CD4-positive, CD25-positive, alpha-beta regulatory T cell (primary cell): ENCODE measurements at regions not wholly inside any gene's neighbourhood (a gene's known extent, or its start where the extent isn't known, plus 50 kb on each side); places are given as distances from the start of the nearest gene placed in this dataset.

Experiments
- ATAC-seq, 2 donors: fragments of 150-1000 bp; cut with Tn5 transposase; one replicate each; pipeline ENCODE4 v1.10.0; 2021; ENCODE audit warnings: low read depth in 2 of 2, moderate number of reproducible peaks in 2 of 2, moderate library complexity in 1 of 2
- DNase-seq, 3 donors: peaks; one replicate each; pipeline versions ENCODE4 v3.0.0 to v3.0.0-alpha.2; 2012 to 2022; ENCODE audit warnings: mixed read lengths in 1 of 3
- H3K27ac ChIP-seq: one replicate; pipeline ENCODE4 v1.7.0; 2013; ENCODE audit warnings: mild to moderate bottlenecking, low read length; ENCODE audit not compliant: insufficient read depth, poor library complexity, severe bottlenecking
- H3K27me3 ChIP-seq: one replicate; pipeline ENCODE4 v1.7.0; 2013; ENCODE audit warnings: low read length; ENCODE audit not compliant: control insufficient read depth, insufficient read depth
- H3K36me3 ChIP-seq: one replicate; pipeline ENCODE4 v1.7.0; 2013; ENCODE audit warnings: mild to moderate bottlenecking, low read length, moderate library complexity; ENCODE audit not compliant: control insufficient read depth, insufficient read depth
- H3K4me1 ChIP-seq: 2 replicates; pipeline ENCODE4 v1.7.0; 2013; ENCODE audit warnings: mild to moderate bottlenecking, low read length; ENCODE audit not compliant: insufficient read depth, control insufficient read depth, poor library complexity, severe bottlenecking
- H3K4me3 ChIP-seq: one replicate; pipeline ENCODE4 v1.7.0; 2013; ENCODE audit warnings: low read depth, mild to moderate bottlenecking, low read length, moderate library complexity
- H3K9me3 ChIP-seq, 2 experiments: 1 replicate in 1 of 2; 2 replicates in 1 of 2; pipeline ENCODE4 v1.7.0; 2013; ENCODE audit warnings: low read length in 2 of 2, mild to moderate bottlenecking in 1 of 2, moderate library complexity in 1 of 2; ENCODE audit not compliant: control insufficient read depth in 2 of 2
- H3K27ac Mint-ChIP-seq, 3 donors: one replicate each; pipeline ENCODE4 v1.8.0; 2020 to 2022; ENCODE audit warnings: mild to moderate bottlenecking in 3 of 3, mixed read lengths in 3 of 3, moderate library complexity in 2 of 3
- H3K27me3 Mint-ChIP-seq: one replicate; pipeline ENCODE4 v1.8.0; 2022; ENCODE audit warnings: mild to moderate bottlenecking, mixed read lengths
- H3K36me3 Mint-ChIP-seq: one replicate; pipeline ENCODE4 v1.8.0; 2020; ENCODE audit warnings: mixed read lengths
- H3K4me1 Mint-ChIP-seq, 4 donors: one replicate each; pipeline ENCODE4 v1.8.0; 2020 to 2022; ENCODE audit warnings: mixed read lengths in 4 of 4, mild to moderate bottlenecking in 1 of 4
- H3K4me3 Mint-ChIP-seq, 4 donors: one replicate each; pipeline ENCODE4 v1.8.0; 2020 to 2022; ENCODE audit warnings: mild to moderate bottlenecking in 4 of 4, mixed read lengths in 4 of 4, moderate library complexity in 3 of 4
- H3K9me3 Mint-ChIP-seq, 7 donors: one replicate each; pipeline ENCODE4 v1.8.0; 2020 to 2022; ENCODE audit warnings: mixed read lengths in 7 of 7, mild to moderate bottlenecking in 3 of 7, moderate library complexity in 2 of 7

GRCh38 chr2:139867601-139868226, 1087.5 kb upstream of the NXPH2 start:
- no peaks in the 10 kb centered on the region for H3K27me3 Mint-ChIP-seq
- ATAC-seq: no peak
- H3K4me1 Mint-ChIP-seq: no peaks in the 10 kb centered on the region
- Histone ChIP-seq H3K27ac (no peak overlapping the region), H3K27me3 (no peaks in the 10 kb centered on the region), H3K36me3 (no peaks in the 10 kb centered on the region), H3K4me3 (no peak overlapping the region), H3K9me3 (peaks cover 2 to 8% of the 10 kb centered on the region in 2 experiments), H3K4me1 (no peaks in the 10 kb centered on the region)
- H3K4me3 Mint-ChIP-seq: no peak overlapping the region
- H3K36me3 Mint-ChIP-seq: no peaks in the 10 kb centered on the region
- H3K9me3 Mint-ChIP-seq: peaks cover 2 to 44% (median 9%) of the 10 kb centered on the region in 7 donors
- DNase-seq: no peak
- H3K27ac Mint-ChIP-seq: no peak overlapping the region

DNA sequence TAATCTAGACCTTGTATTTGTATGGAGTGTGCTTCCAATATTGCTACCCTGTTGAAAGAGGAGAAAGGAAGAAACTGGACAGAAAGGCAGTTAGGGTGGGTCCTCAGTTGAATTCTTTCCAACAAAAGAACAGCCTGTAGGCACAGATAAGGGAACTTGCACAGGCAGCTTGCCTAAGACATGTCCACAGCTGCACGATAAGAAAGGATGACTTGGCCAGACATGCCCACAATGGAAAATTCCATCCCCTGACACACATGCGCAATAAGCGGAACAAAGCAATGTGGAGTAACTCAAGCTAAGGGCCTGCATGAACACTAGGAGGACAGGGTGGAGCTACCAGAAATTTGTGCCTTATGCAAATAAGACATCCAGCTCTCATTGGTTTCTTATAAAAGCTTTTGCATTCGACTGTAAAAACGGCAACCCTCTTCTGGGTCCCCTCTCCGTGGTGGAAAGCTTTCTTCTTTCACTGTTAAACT, 1084.7 kb upstream of the NXPH2 start:
- Mint-ChIP-seq H3K4me3 (no peak overlapping the region), H3K9me3 (peaks cover 3 to 42% (median 14%) of the 10 kb centered on the region in 7 donors), H3K27ac (no peak overlapping the region), H3K36me3 (no peaks in the 10 kb centered on the region), H3K4me1 (peaks cover 0 to 2% (median 0%) of the 10 kb centered on the region in 4 donors), H3K27me3 (no peaks in the 10 kb centered on the region)
- DNase-seq (no peak), ATAC-seq (no peak)
- peaks cover 0 to 3% of the 10 kb centered on the region in 2 experiments for H3K9me3 ChIP-seq
- no peaks in the 10 kb centered on the region for H3K27me3 ChIP-seq
- H3K27ac ChIP-seq: no peak overlapping the region
- no peaks in the 10 kb centered on the region for H3K4me1 ChIP-seq
- no peaks in the 10 kb centered on the region for H3K36me3 ChIP-seq
- H3K4me3 ChIP-seq: no peak overlapping the region

DNA sequence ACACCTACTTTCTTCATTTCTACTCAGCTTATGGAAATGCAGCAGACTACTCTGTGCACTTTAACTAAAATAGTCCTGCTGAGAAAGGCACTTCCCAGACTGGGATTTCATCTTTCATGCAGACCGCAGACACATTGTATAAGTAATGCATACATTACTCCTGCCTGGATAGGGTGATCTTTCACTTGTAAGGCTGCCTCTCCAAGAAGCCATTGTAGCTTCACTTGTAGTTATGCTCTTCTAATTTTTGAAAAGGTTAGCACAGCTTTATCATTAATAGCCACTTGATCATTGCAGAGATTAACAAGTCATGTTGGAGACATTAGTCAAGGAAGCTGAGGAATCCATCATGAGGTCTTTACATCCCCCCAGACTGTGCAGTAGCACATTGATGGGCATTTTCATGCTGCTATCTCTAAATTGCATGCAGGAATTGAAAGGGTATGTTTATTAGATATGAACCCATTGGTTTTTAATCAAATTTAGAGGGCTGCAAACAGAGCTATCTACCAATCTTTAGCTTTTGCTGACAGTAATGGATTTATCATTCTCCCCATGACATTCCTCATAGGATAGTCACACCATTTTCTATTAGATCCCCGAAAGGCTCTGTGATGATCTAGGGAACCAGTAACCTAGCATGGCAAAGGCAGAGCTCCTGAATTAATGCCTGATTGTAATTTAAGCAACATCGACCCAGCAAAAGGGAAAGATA, 1074.7 kb upstream of the NXPH2 start:
- H3K4me1 ChIP-seq: no peaks in the 10 kb centered on the region
- H3K27ac Mint-ChIP-seq: no peak overlapping the region
- H3K9me3 ChIP-seq: peaks cover 0 to 7% of the 10 kb centered on the region in 2 experiments
- no peak for ATAC-seq
- no peaks in the 10 kb centered on the region for H3K27me3 ChIP-seq
- H3K4me3 ChIP-seq: no peak overlapping the region
- H3K4me3 Mint-ChIP-seq: no peak overlapping the region
- H3K4me1 Mint-ChIP-seq: peaks cover 0 to 3% (median 0%) of the 10 kb centered on the region in 4 donors
- no peak overlapping the region for H3K27ac ChIP-seq
- DNase-seq: no peak
- H3K36me3 Mint-ChIP-seq: no peaks in the 10 kb centered on the region
- H3K36me3 ChIP-seq: no peaks in the 10 kb centered on the region
- H3K27me3 Mint-ChIP-seq: no peaks in the 10 kb centered on the region
- peaks cover 0 to 32% (median 10%) of the 10 kb centered on the region in 7 donors for H3K9me3 Mint-ChIP-seq

GRCh38 chr2:139850254-139850890, 1070.2 kb upstream of the NXPH2 start:
- no peak overlapping the region for H3K4me3 Mint-ChIP-seq
- H3K4me3 ChIP-seq: no peak overlapping the region
- no peaks in the 10 kb centered on the region for H3K4me1 ChIP-seq
- H3K27ac Mint-ChIP-seq: no peak overlapping the region
- H3K27me3 ChIP-seq: no peaks in the 10 kb centered on the region
- peaks cover 0 to 21% (median 11%) of the 10 kb centered on the region in 7 donors for H3K9me3 Mint-ChIP-seq
- H3K4me1 Mint-ChIP-seq: peaks cover 0 to 3% (median 0%) of the 10 kb centered on the region in 4 donors
- H3K9me3 ChIP-seq: peaks cover 0 to 10% of the 10 kb centered on the region in 2 experiments
- DNase-seq: no peak
- no peaks in the 10 kb centered on the region for H3K27me3 Mint-ChIP-seq
- H3K27ac ChIP-seq: no peak overlapping the region
- H3K36me3 Mint-ChIP-seq: no peaks in the 10 kb centered on the region
- no peak for ATAC-seq
- no peaks in the 10 kb centered on the region for H3K36me3 ChIP-seq

DNA sequence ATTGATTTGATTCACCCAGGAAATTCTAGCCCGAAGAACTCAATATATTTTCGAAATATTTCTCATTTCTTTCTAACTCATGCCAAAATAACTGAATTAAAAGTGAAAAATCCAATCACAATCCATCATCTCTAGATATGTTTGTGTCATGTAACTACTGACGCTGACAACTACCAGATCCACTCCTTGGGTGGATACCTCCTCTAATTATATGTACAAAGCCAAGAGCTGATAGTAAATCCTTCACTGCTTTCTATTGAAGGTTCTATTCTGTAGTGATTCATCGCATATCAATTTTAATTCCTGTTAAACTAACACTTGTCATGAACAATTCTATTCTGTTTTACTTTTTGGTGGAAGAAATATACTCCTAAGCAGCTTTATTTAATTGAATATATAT, 1056.6 kb upstream of the NXPH2 start:
- Histone ChIP-seq H3K36me3 (no peaks in the 10 kb centered on the region), H3K27me3 (no peaks in the 10 kb centered on the region), H3K4me3 (no peak overlapping the region), H3K27ac (no peak overlapping the region), H3K4me1 (no peaks in the 10 kb centered on the region), H3K9me3 (no peaks in the 10 kb centered on the region)
- no peak for DNase-seq
- peaks cover 5% of the 10 kb centered on the region for H3K36me3 Mint-ChIP-seq
- no peak overlapping the region for H3K27ac Mint-ChIP-seq
- no peaks in the 10 kb centered on the region for H3K27me3 Mint-ChIP-seq
- H3K9me3 Mint-ChIP-seq: peaks cover 2 to 29% (median 14%) of the 10 kb centered on the region in 7 donors
- H3K4me1 Mint-ChIP-seq: no peaks in the 10 kb centered on the region
- no peak for ATAC-seq
- H3K4me3 Mint-ChIP-seq: no peak overlapping the region

DNA sequence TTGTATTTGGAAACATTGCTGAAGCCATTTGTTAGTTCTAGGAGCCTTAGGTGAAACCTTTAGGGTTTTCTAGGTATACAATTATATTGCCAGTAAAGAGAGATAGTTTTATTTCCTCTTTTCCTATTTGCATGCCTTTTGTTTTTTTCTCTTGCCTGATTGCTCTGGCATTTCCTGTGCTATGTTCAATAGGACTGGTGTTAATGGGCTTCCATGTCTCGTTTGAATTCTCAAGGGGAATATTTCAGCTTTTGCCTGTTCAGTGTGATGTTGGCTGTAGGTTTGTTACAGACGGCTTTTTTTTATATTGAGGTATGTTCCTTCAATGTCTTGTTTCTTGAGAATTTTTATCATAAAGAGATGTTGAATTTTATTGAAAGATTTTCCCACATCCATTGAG, 1054.9 kb upstream of the NXPH2 start:
- Histone ChIP-seq H3K9me3 (no peaks in the 10 kb centered on the region), H3K36me3 (no peaks in the 10 kb centered on the region), H3K27me3 (no peaks in the 10 kb centered on the region), H3K4me3 (no peak overlapping the region), H3K27ac (no peak overlapping the region), H3K4me1 (no peaks in the 10 kb centered on the region)
- H3K27me3 Mint-ChIP-seq: no peaks in the 10 kb centered on the region
- H3K4me3 Mint-ChIP-seq: no peak overlapping the region
- H3K9me3 Mint-ChIP-seq: peaks cover 2 to 20% (median 11%) of the 10 kb centered on the region in 7 donors
- H3K36me3 Mint-ChIP-seq: no peaks in the 10 kb centered on the region
- H3K27ac Mint-ChIP-seq: no peak overlapping the region
- DNase-seq (no peak), ATAC-seq (no peak)
- no peaks in the 10 kb centered on the region for H3K4me1 Mint-ChIP-seq

DNA sequence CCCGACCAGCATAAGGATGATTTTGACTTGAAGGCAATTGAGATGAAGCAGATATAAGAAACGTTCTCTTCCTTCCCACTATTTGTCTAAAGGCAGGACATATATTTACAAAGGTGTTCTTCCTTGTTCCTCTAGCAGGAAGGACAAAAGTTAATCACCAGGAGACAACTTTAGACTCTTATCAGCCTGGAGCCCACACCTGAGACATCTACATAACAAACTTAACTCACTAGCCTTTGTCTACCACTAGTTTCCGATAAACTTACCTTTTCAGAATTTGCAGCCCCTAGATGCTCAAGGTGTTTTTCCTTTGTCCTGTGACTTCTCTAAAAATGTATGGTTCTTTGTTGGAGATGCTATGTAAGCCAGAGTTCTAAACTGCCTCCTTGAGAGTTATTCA, 1047.8 kb upstream of the NXPH2 start:
- no peak for ATAC-seq
- Histone ChIP-seq H3K4me1 (no peaks in the 10 kb centered on the region), H3K27me3 (no peaks in the 10 kb centered on the region), H3K9me3 (peaks cover 0 to 6% of the 10 kb centered on the region in 2 experiments), H3K36me3 (no peaks in the 10 kb centered on the region), H3K4me3 (no peak overlapping the region), H3K27ac (no peak overlapping the region)
- Mint-ChIP-seq H3K4me3 (no peak overlapping the region), H3K27me3 (no peaks in the 10 kb centered on the region), H3K4me1 (no peaks in the 10 kb centered on the region), H3K27ac (no peak overlapping the region), H3K9me3 (peaks cover 0 to 12% (median 7%) of the 10 kb centered on the region in 7 donors), H3K36me3 (no peaks in the 10 kb centered on the region)
- DNase-seq: no peak
